ENCODE measurements at regions not wholly inside any gene's neighbourhood (a gene's known extent, or its start where the extent isn't known, plus 50 kb on each side); places are given as distances from the start of the nearest gene placed in this dataset.

DNA sequence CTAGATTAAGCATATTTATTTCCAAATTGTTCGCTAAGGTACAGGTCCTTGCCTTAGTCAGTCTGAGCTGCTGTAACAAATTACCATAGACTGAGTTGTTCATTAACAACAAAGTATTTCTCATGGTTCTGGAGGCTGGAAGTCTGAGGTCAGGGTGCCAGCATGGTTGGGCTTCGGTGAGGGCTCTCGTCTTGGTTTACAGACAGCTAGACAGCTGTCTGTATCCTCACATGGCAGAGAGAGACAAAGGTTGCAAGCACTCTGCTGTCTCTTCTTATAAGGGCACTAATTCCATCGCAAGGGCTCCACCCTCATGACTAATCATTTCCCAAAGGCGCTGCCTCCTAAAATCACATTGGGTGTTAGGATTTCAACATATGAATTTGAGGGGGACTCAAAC is 115.3 kb upstream of the GMDS start:
- TF ChIP-seq, protein P1, sequence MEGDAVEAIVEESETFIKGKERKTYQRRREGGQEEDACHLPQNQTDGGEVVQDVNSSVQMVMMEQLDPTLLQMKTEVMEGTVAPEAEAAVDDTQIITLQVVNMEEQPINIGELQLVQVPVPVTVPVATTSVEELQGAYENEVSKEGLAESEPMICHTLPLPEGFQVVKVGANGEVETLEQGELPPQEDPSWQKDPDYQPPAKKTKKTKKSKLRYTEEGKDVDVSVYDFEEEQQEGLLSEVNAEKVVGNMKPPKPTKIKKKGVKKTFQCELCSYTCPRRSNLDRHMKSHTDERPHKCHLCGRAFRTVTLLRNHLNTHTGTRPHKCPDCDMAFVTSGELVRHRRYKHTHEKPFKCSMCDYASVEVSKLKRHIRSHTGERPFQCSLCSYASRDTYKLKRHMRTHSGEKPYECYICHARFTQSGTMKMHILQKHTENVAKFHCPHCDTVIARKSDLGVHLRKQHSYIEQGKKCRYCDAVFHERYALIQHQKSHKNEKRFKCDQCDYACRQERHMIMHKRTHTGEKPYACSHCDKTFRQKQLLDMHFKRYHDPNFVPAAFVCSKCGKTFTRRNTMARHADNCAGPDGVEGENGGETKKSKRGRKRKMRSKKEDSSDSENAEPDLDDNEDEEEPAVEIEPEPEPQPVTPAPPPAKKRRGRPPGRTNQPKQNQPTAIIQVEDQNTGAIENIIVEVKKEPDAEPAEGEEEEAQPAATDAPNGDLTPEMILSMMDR (IDR thresholded peaks at IDR 0.05), result no peak
- TF ChIP-seq EP300 (IDR thresholded peaks at IDR 0.05), result no peak
- no peak for TF ChIP-seq POLR2A (IDR thresholded peaks at IDR 0.05)
